ENCODE measurements at regions not wholly inside any gene's neighbourhood (a gene's known extent, or its start where the extent isn't known, plus 50 kb on each side); places are given as distances from the start of the nearest gene placed in this dataset.

DNA sequence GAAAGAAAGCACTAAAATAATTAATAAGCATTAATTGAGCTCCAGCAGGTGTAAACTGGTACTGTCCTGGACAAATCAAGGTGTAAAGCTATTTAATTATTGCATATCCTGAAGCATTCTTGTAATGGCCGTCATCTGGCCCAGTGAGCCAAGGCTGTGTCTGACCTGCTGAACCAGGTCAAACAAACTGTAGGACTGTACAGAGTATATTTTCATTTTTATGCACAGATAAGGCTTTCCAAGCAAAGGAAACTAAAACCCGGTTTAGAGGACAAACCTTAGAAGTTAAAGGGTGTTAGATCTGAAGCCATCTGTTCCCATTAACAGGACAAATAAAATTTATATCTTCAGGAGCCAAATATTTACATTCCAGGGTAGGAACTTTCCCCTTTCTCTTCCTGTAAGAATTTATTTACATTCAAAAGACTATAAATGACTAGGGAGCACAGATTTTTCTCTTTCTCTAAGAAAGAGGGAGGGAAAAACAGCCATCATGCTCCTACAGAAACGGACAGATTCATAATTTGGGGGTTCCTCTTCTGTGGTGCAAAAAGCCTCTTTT lies 69.8 kb downstream of the ESM1 start:
- TF ChIP-seq CTCF (conservative IDR thresholded peaks at IDR 0.05; ENCODE audit: low read length) (no peak), EZH2phosphoT487 (IDR thresholded peaks at IDR 0.05; ENCODE audit: borderline replicate concordance) (no peak)

All from Loucy (cell line).